IPS-NIHi7 (cell line): ENCODE measurements at regions not wholly inside any gene's neighbourhood (a gene's known extent, or its start where the extent isn't known, plus 50 kb on each side); places are given as distances from the start of the nearest gene placed in this dataset.
"Not testable (repeated sequence)": the region's sequence is repeated elsewhere in the genome, so short reads cannot be mapped to it uniquely, and the experiment has no call there.

Experiments used
- DNase-seq: peaks from one replicate; pipeline ENCODE4 v3.0.0; 2012; ENCODE audit warnings: mixed read lengths; ENCODE audit errors: extremely low spot score

- no peak for DNase-seq
Measured at GRCh38 chr1:58062635-58063034, 483.9 kb downstream of the OMA1 start.

DNA sequence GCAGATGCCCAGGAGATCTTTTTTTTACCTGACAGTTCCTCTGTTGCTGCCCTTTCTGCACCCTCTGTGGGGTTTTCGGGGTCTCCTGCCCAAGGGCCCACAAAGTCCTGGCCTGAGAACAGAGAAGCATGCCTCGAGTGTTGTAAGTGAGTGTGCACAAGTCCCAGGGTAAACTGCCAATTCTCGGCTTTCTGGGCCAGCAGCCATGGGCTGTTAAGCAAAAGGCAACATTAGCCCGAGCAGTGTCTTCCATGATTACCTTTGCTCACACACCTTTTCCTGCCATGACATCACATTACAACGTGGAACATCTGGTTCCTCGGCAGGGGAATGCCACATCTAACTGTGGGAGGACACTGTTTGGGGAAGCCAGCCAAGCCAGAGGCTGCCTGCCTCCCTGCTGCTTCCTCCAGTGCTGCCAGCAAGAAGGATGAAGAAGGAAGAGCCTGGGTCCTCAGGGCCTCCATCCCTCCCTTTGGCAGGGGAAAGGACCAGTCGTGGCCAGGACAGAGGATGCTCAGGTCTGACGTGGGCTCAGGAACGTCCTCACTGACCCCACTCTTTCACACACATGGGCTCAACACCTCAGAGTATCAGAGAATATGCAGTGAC lies 485.9 kb downstream of the OMA1 start:
- DNase-seq: no peak

DNA sequence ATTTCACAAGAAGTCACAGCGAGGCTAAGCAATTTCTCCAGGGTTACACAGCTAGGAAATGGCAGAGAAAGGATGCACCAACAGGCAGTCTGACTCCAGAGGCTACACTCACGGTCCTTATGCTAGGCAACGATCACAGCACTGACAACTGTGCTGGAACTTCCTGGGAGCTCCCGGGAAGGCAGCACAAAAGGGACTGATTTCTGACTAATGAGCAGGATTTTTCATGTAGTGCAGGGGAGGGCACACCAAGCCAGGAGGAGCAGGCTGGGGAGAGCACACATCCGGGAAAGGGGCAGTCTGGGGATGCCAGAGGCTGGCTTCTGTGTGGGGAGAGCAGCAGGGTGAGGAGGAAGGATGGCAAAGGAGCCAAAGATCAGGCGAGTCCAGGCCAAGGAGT lies 486.7 kb downstream of the OMA1 start:
- DNase-seq: no peak

DNA sequence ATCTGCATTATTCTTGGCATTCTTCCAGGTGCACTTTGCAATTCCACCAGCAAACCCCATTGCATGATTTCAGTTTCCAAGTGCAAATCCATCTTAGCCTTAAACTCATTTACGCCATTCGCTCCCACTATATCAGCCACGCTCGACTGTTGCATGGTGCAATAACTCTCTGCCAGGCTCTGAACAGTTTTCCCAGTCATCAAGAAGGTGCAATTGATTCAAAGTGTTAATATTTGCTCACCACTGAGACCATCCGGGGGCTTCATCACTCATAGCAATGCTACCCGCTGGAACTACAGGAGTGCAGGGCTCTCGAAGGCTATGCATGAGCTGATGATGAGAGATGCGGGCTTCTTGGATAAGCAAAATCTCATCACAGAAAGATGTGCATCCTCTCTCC lies 488.2 kb downstream of the OMA1 start:
- DNase-seq: no peak

GRCh38 chr1:58057826-58058225 lies 488.7 kb downstream of the OMA1 start:
- no peak for DNase-seq

GRCh38 chr1:58051187-58051586 lies 495.3 kb downstream of the OMA1 start:
- not testable (repeated sequence) for DNase-seq

DNA sequence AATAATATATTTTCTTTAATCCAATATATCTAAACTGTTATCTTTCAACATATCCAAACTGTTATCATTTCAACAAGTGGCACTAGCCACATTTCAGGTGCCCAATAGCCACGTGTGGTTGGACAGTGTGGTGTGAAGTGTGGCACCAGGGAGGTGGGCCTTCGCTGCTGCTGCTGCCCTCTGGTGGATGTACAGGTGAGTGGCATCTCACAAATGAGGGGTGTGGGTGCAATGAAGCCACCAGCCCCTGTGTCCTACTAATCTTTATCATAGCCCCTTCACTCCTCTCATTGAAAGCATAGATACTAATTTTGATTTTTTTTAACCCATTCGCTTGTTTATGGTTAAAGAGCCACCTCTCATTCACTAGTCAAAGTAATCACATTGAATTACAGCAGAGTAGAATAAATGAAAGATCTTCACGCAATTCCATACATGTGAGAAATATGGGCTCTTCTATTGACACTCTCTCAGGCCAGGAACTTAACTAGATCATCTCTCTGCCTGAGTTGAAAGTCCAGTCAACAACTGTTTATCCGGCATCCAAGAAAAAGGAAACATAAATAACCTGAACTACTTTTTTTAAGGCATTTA lies 499.2 kb downstream of the OMA1 start:
- peak; percentile 77 for DNase-seq

GRCh38 chr1:58045094-58045705 lies 501.3 kb downstream of the OMA1 start:
- DNase-seq: no peak

- DNase-seq: no peak
Measured at GRCh38 chr1:58041621-58042020, 504.9 kb downstream of the OMA1 start.

GRCh38 chr1:58038574-58038973 lies 508.0 kb downstream of the OMA1 start:
- DNase-seq: no peak

GRCh38 chr1:58035523-58035922 lies 511.0 kb downstream of the OMA1 start:
- peak; percentile 59 for DNase-seq

GRCh38 chr1:58033311-58033710 lies 513.2 kb downstream of the OMA1 start:
- DNase-seq: no peak

- DNase-seq: no peak
Measured at GRCh38 chr1:58032611-58033073, 513.9 kb downstream of the OMA1 start.

- peak; percentile 60 for DNase-seq
Measured at GRCh38 chr1:58031416-58031815, 515.1 kb downstream of the OMA1 start.

DNA sequence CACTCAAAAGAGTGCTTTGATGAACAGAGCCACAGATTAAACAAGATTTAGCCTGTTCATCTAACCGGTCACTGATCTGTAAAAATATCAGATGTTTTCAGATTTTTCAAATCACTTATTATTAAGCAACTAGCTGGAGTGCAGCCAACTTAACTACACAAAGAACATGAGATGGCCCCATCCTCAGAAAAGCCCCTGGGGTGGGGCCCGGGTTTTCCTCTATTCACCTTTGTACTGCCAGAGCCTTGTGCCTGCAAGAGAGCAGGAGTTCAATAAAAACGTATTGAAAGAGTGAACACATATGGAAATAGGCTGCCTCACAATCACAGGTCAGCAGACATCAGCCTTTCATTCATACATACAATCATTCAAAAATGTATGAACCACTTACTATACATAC lies 516.1 kb downstream of the OMA1 start:
- no peak for DNase-seq

- DNase-seq: peak; percentile 32
Measured at GRCh38 chr1:58017641-58018040, 528.9 kb downstream of the OMA1 start.

DNA sequence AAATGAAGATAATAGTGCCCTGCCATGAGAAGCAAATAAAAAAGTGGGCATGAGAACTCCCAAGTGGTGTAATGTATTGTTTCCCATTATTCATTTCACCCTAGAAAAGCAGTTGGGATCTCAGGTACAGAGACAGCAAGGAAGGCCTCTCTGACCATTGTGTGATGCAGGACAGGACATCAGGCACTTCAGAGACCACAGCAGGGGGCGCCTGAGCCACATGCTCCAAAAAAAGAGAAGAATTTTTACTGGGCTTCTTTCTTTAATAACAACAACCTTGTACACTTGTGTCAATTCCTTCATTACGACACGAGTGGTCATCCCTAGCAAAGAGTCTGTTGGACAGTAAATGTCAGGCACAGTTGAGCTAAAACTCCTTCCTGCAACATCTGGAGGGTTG lies 533.3 kb downstream of the OMA1 start:
- DNase-seq: peak; percentile 26

DNA sequence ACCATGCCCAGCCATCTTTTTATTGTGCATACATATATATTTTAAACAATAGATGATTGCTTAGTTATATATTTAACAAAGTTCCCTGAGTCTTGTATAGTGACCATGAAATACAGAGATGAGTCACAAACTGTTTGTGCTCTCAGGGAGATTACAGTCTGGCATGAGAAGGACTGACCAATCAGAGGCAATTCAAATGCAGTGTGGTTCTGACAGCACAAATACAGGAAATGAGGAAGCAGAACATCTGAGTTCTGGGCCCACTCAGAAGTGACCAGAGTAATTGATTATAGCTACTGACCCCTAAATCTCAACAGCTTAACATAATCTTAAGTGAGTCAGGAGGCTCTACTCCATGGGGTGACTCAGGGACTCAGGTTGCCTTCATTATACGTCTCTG lies 534.5 kb downstream of the OMA1 start:
- DNase-seq: no peak

DNA sequence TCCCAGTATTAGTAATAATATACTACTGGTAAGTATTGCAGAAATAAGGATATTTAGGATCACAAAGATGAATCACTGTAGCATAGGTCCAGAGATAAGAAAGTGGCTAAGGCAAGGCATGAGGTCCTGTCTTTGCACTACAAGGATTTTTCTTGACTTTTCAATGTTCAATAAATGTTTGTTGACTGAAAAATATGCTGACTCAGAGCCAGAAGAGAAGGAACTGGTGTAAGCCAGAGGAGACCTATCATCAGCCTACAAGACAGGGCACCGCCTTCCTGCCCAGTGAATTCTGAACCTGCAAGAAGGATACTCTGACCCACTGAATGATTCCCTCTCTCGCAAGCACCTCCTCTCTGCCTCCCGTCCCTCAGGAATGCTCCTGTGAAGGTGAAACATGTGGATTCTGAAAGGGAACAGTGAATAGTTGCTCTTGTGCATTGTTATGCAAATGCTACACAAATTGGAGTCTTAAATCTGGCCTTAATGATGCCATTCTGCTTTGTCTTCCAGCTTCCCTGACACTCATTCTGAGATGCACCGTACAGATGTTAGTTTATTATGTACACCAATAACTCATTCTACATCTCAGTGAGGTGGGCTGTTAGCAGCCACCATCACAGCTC lies 540.0 kb downstream of the OMA1 start:
- peak; percentile 56 for DNase-seq

DNA sequence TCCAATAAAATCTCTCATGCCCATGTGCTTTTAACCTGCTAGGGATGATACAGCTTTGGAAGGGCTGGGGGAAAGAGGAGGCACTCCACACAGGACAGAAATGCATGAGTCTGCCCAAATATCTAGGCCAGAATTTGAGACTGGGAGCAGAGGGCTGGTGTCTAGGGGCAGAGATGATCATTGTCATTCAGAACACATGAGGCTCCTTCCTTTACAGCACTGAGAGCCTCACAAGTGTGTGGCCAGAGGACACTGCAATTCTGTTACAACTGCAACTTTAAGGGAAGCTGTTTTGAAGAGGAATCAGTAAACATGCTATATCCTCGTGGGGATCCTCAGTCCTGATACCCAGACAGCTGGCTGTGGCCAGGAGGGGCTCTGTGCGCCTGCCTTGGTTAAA lies 541.3 kb downstream of the OMA1 start:
- DNase-seq: no peak

GRCh38 chr1:58003988-58004387 lies 542.5 kb downstream of the OMA1 start:
- DNase-seq: no peak

DNA sequence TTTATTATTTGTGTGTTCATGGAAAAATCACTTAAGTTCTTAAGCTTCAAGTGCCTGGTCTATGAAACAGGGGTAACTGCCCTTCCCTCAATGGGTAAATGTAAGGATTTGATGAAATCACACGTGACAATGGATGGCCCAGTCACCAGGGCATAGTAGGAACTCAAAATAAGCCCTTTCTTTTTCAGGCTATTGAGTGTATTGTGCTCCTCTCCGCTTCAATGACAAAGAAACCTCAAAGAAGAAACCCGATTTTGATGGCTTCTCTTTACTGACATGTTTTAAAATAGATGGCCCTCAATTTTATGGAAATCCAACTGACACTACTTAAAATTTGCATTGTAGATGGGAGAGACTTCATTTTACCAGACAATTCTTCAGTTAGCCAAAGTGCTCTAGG lies 543.5 kb downstream of the OMA1 start:
- no peak for DNase-seq

GRCh38 chr1:58000821-58001220 lies 545.7 kb downstream of the OMA1 start:
- no peak for DNase-seq
